ENCODE measurements at regions not wholly inside any gene's neighbourhood (a gene's known extent, or its start where the extent isn't known, plus 50 kb on each side); places are given as distances from the start of the nearest gene placed in this dataset.

DNA sequence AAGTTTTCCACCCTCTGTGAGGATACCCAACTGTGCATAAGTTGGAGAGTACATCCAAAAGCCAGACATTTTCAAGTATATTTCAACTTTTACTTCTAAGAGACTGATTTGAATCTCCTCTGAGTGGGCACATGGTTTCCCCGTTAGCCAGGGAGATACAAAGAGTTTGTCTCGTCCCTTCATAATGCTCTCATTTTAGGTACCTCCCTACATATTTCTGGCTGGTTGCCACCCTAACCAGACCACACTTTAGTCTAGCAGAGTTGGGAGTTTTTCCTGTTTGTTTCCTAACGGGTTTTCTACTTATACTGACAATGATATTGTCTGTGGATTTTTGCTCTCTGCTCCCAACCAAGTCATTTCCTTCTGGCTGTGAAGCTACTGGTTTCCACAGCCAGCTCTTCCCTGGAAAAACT, 180.3 kb downstream of the CCDC71L start:
- Mint-ChIP-seq H3K4me3 (ENCODE audit: unreplicated experiment) (no peak overlapping the region), H3K9me3 (ENCODE audit: unreplicated experiment) (no peaks in the 10 kb centered on the region), H3K36me3 (ENCODE audit: insufficient read depth, unreplicated experiment) (no peaks in the 10 kb centered on the region), H3K4me1 (ENCODE audit: low read depth, unreplicated experiment) (no peaks in the 10 kb centered on the region), H3K27ac (ENCODE audit: unreplicated experiment) (no peak overlapping the region), H3K27me3 (ENCODE audit: insufficient read depth, unreplicated experiment) (no peaks in the 10 kb centered on the region)
- BruUV-seq (replicated peaks) = no TSS peak
- Histone ChIP-seq H3K36me3 (ENCODE audit: control insufficient read depth, insufficient read depth, low read length) (no peaks in the 10 kb centered on the region), H3K27me3 (replicated peaks; ENCODE audit: control insufficient read depth, insufficient read depth, low read length) (no peaks in the 10 kb centered on the region), H3K4me1 (no peaks in the 10 kb centered on the region), H3K9me3 (no peaks in the 10 kb centered on the region), H3K4me3 (ENCODE audit: low read depth, low read length) (no peak overlapping the region)
- no peak for DNase-seq
- ChIA-PET POLR2A (no interaction called here), CTCF (no interaction called here)
- TF ChIP-seq, protein P1, sequence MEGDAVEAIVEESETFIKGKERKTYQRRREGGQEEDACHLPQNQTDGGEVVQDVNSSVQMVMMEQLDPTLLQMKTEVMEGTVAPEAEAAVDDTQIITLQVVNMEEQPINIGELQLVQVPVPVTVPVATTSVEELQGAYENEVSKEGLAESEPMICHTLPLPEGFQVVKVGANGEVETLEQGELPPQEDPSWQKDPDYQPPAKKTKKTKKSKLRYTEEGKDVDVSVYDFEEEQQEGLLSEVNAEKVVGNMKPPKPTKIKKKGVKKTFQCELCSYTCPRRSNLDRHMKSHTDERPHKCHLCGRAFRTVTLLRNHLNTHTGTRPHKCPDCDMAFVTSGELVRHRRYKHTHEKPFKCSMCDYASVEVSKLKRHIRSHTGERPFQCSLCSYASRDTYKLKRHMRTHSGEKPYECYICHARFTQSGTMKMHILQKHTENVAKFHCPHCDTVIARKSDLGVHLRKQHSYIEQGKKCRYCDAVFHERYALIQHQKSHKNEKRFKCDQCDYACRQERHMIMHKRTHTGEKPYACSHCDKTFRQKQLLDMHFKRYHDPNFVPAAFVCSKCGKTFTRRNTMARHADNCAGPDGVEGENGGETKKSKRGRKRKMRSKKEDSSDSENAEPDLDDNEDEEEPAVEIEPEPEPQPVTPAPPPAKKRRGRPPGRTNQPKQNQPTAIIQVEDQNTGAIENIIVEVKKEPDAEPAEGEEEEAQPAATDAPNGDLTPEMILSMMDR (IDR thresholded peaks at IDR 0.05; ENCODE audit: insufficient read depth in 1 of 2, low read depth in 1 of 2, low read length in 1 of 2, severe bottlenecking in 1 of 2, unreplicated experiment in 1 of 2) = no peak
- intact Hi-C loops (cut with micrococcal nuclease; ENCODE audit: unreplicated experiment) = no loop called here

DNA sequence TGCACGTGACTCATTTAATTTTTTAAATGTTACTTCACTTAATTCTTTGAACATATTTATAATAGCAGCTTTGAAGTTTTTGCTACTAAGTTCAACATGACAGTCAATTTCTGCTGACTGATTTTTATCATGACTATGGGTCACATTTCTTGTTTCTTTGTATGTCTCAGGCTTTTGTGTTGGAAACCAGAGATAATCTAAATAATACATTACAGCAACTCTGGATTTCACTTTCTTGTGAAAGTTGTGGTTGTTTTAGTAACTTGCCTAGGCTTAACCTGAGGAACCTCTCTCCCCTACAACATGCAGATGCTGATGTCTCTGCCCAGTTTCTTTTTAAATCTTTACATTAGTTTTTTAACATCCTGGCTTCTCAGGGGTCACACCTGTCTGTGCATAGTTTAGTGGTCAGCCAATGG, 180.8 kb downstream of the CCDC71L start:
- no peak overlapping the region for H3K4me3 Mint-ChIP-seq (ENCODE audit: unreplicated experiment)
- H3K27me3 Mint-ChIP-seq (ENCODE audit: insufficient read depth, unreplicated experiment) = no peaks in the 10 kb centered on the region
- TF ChIP-seq, protein P1 (IDR thresholded peaks at IDR 0.05; ENCODE audit: insufficient read depth in 1 of 2, low read depth in 1 of 2, low read length in 1 of 2, severe bottlenecking in 1 of 2, unreplicated experiment in 1 of 2) = no peak
- intact Hi-C loops (cut with micrococcal nuclease; ENCODE audit: unreplicated experiment) = no loop called here
- H3K27me3 ChIP-seq (replicated peaks; ENCODE audit: control insufficient read depth, insufficient read depth, low read length) = no peaks in the 10 kb centered on the region
- no peaks in the 10 kb centered on the region for H3K9me3 ChIP-seq
- no peak for DNase-seq
- H3K36me3 ChIP-seq (ENCODE audit: control insufficient read depth, insufficient read depth, low read length) = no peaks in the 10 kb centered on the region
- no peaks in the 10 kb centered on the region for H3K9me3 Mint-ChIP-seq (ENCODE audit: unreplicated experiment)
- POLR2A ChIA-PET = no interaction called here
- H3K27ac Mint-ChIP-seq (ENCODE audit: unreplicated experiment) = no peak overlapping the region
- no peak overlapping the region for H3K4me3 ChIP-seq (ENCODE audit: low read depth, low read length)
- no peaks in the 10 kb centered on the region for H3K36me3 Mint-ChIP-seq (ENCODE audit: insufficient read depth, unreplicated experiment)
- no TSS peak for BruUV-seq (replicated peaks)
- CTCF ChIA-PET = no interaction called here
- no peaks in the 10 kb centered on the region for H3K4me1 Mint-ChIP-seq (ENCODE audit: low read depth, unreplicated experiment)
- no peaks in the 10 kb centered on the region for H3K4me1 ChIP-seq

DNA sequence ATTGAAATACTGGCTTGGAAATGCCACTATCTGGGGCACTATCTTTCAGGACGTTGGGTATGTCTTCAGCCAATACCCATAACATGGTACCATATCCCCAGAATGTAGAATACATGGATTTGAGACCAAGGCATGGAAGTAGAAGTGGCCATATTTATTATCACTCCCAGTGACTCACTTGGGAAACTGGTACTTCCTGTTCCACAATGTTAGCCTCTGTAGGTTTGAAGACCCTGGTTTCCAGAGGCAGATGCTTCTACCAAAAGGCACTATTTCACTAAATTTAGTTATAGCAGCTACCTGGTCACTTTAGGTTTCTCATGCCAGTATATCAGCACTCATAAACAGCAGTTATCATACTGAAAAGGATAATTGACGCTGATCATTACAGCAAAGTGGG, 184.2 kb downstream of the CCDC71L start:
- H3K4me3 Mint-ChIP-seq (ENCODE audit: unreplicated experiment) = no peak overlapping the region
- intact Hi-C loops (cut with micrococcal nuclease; ENCODE audit: unreplicated experiment) = no loop called here
- peaks cover 7% of the 10 kb centered on the region for H3K27me3 Mint-ChIP-seq (ENCODE audit: insufficient read depth, unreplicated experiment)
- no TSS peak for BruUV-seq (replicated peaks)
- no peaks in the 10 kb centered on the region for H3K36me3 ChIP-seq (ENCODE audit: control insufficient read depth, insufficient read depth, low read length)
- no peaks in the 10 kb centered on the region for H3K4me1 ChIP-seq
- ChIA-PET CTCF (no interaction called here), POLR2A (no interaction called here)
- no peak for DNase-seq
- no peaks in the 10 kb centered on the region for H3K4me1 Mint-ChIP-seq (ENCODE audit: low read depth, unreplicated experiment)
- no peaks in the 10 kb centered on the region for H3K9me3 ChIP-seq
- TF ChIP-seq, protein P1 (IDR thresholded peaks at IDR 0.05; ENCODE audit: insufficient read depth in 1 of 2, low read depth in 1 of 2, low read length in 1 of 2, severe bottlenecking in 1 of 2, unreplicated experiment in 1 of 2) = no peak
- no peaks in the 10 kb centered on the region for H3K36me3 Mint-ChIP-seq (ENCODE audit: insufficient read depth, unreplicated experiment)
- H3K27me3 ChIP-seq (replicated peaks; ENCODE audit: control insufficient read depth, insufficient read depth, low read length) = no peaks in the 10 kb centered on the region
- H3K27ac Mint-ChIP-seq (ENCODE audit: unreplicated experiment) = no peak overlapping the region
- H3K9me3 Mint-ChIP-seq (ENCODE audit: unreplicated experiment) = no peaks in the 10 kb centered on the region
- H3K4me3 ChIP-seq (ENCODE audit: low read depth, low read length) = no peak overlapping the region

Measured in Caco-2 (cell line).